ENCODE measurements at regions not wholly inside any gene's neighbourhood (a gene's known extent, or its start where the extent isn't known, plus 50 kb on each side); places are given as distances from the start of the nearest gene placed in this dataset.

GRCh38 chr9:97779608-97780007, 73.4 kb upstream of the FOXE1 start:
- TF ChIP-seq POLR2A (IDR thresholded peaks at IDR 0.05) (no peak), POLR2AphosphoS5 (IDR thresholded peaks at IDR 0.05) (no peak), EP300 (IDR thresholded peaks at IDR 0.05) (no peak), CTCF (IDR thresholded peaks at IDR 0.05) (no peak)
- Histone ChIP-seq H3K9me3 (peaks cover 5 to 17% (median 12%) of the 10 kb centered on the region in 4 donors), H3K4me1 (no peaks in the 10 kb centered on the region), H3K4me3 (no peak overlapping the region), H3K36me3 (no peaks in the 10 kb centered on the region), H3K27me3 (no peaks in the 10 kb centered on the region), H3K27ac (no peak overlapping the region)
- WGBS, 2 donors: 84 to 96% methylated on average over 2 of the region's 2 CpGs
- no peak for DNase-seq
- no peak for ATAC-seq (ENCODE audit: low FRiP score in 2 of 2)

- Histone ChIP-seq H3K9me3 (peaks cover 5 to 17% (median 12%) of the 10 kb centered on the region in 4 donors), H3K4me3 (no peak overlapping the region), H3K36me3 (no peaks in the 10 kb centered on the region), H3K4me1 (no peaks in the 10 kb centered on the region), H3K27ac (no peak overlapping the region), H3K27me3 (no peaks in the 10 kb centered on the region)
- WGBS, 2 donors: 61 to 66% methylated on average over 1 of the region's 1 CpG
- TF ChIP-seq EP300 (IDR thresholded peaks at IDR 0.05): no peak
- TF ChIP-seq CTCF (IDR thresholded peaks at IDR 0.05): no peak
- TF ChIP-seq POLR2AphosphoS5 (IDR thresholded peaks at IDR 0.05): no peak
- TF ChIP-seq POLR2A (IDR thresholded peaks at IDR 0.05): no peak
- ATAC-seq (ENCODE audit: low FRiP score in 2 of 2): no peak
- DNase-seq: no peak
Observed at GRCh38 chr9:97781902-97782301, 71.1 kb upstream of the FOXE1 start.

GRCh38 chr9:97786341-97786740, 66.7 kb upstream of the FOXE1 start:
- TF ChIP-seq POLR2AphosphoS5 (IDR thresholded peaks at IDR 0.05) (no peak), POLR2A (IDR thresholded peaks at IDR 0.05) (no peak), CTCF (IDR thresholded peaks at IDR 0.05) (no peak), EP300 (IDR thresholded peaks at IDR 0.05) (no peak)
- Histone ChIP-seq H3K27me3 (no peaks in the 10 kb centered on the region), H3K27ac (no peak overlapping the region), H3K4me1 (no peaks in the 10 kb centered on the region), H3K4me3 (no peak overlapping the region), H3K36me3 (no peaks in the 10 kb centered on the region), H3K9me3 (no peaks in the 10 kb centered on the region)
- ATAC-seq (ENCODE audit: low FRiP score in 2 of 2): no peak
- no peak for DNase-seq
- 57 to 71% methylated on average over 5 of the region's 5 CpGs for WGBS, 2 donors

GRCh38 chr9:97787551-97787950, 65.5 kb upstream of the FOXE1 start:
- Histone ChIP-seq H3K4me3 (no peak overlapping the region), H3K27ac (no peak overlapping the region), H3K4me1 (no peaks in the 10 kb centered on the region), H3K9me3 (no peaks in the 10 kb centered on the region), H3K36me3 (no peaks in the 10 kb centered on the region), H3K27me3 (no peaks in the 10 kb centered on the region)
- no peak for ATAC-seq (ENCODE audit: low FRiP score in 2 of 2)
- TF ChIP-seq CTCF (IDR thresholded peaks at IDR 0.05) (no peak), POLR2A (IDR thresholded peaks at IDR 0.05) (no peak), POLR2AphosphoS5 (IDR thresholded peaks at IDR 0.05) (no peak), EP300 (IDR thresholded peaks at IDR 0.05) (no peak)
- no peak for DNase-seq
- WGBS, 2 donors: 86 to 87% methylated on average over 1 of the region's 1 CpG

DNA sequence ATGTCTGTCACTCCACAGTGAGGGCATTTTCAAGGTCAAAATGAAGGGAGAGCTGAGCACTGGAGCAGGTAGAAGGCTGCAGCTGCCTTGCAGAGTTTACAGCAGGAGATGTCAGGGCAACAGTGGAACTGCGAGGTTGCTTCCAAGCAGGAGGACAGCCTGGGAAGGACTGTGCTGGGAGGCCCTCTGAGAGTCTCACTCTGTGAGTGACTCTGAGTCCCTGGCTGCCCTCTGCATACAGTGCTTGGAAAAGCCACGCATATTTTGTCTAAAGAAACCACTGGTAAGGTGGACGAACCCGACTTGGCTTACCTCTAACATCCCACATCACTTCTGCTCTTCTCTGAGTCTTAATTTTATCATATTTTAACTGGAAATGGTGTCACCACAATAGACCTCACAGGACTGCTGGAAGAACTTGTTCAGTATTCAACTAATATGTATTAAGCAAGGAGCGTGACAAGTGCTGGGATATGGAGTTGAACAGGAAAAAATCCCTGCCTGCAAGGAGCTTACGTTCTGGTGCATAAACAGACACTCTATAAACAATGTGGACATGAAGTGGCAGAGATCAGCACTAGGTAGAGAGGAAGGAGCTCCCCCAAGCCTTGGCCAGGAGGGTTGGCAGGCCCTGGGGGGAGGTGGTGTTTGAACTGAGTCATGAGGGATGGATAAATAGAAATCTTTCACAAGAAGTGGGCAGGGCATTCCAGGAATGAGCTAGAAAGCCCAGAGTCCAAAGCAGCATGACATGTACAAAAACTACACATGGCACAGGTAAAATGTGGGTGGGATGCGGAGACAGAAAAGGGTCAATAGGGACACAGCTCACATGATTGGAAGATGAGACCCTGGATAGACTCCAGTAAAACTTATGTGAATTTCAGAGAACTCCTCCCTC, 64.0 kb upstream of the FOXE1 start:
- H3K4me1 ChIP-seq: no peaks in the 10 kb centered on the region
- TF ChIP-seq POLR2AphosphoS5 (IDR thresholded peaks at IDR 0.05) (no peak), POLR2A (IDR thresholded peaks at IDR 0.05) (no peak), EP300 (IDR thresholded peaks at IDR 0.05) (no peak), CTCF (IDR thresholded peaks at IDR 0.05) (no peak)
- ATAC-seq (ENCODE audit: low FRiP score in 2 of 2) (no peak), DNase-seq (no peak)
- no peaks in the 10 kb centered on the region for H3K36me3 ChIP-seq
- no peaks in the 10 kb centered on the region for H3K9me3 ChIP-seq
- 84 to 87% methylated on average over 7 of the region's 7 CpGs for WGBS, 2 donors
- H3K27ac ChIP-seq: no peak overlapping the region
- no peaks in the 10 kb centered on the region for H3K27me3 ChIP-seq
- H3K4me3 ChIP-seq: no peak overlapping the region

Measured in upper lobe of left lung (tissue), 6 donors.